GM06990 (cell line): ENCODE measurements at regions not wholly inside any gene's neighbourhood (a gene's known extent, or its start where the extent isn't known, plus 50 kb on each side); places are given as distances from the start of the nearest gene placed in this dataset.

Experiments
- DNase-seq: peaks from one replicate; pipeline ENCODE4 v3.0.0-alpha.2; 2011; ENCODE audit not compliant: insufficient read length; ENCODE audit errors: extremely low read depth
- H3K27me3 ChIP-seq: replicated peaks from 2 replicates; pipeline ENCODE4 v1.6.0; 2011; ENCODE audit warnings: low read length; ENCODE audit not compliant: control insufficient read depth, insufficient read depth
- H3K36me3 ChIP-seq: 2 replicates; pipeline ENCODE4 v1.5.1; 2011; ENCODE audit warnings: low read length; ENCODE audit not compliant: control insufficient read depth, insufficient read depth
- H3K4me3 ChIP-seq: replicated peaks from 2 replicates; pipeline ENCODE4 v1.5.1; 2011; ENCODE audit warnings: low read depth, mild to moderate bottlenecking, control low read depth, low read length
- TF ChIP-seq, protein P1 (sequence below): IDR thresholded peaks from 2 replicates; pipeline ENCODE4 v1.5.1; 2011; ENCODE audit warnings: low read length, control low read depth, mild to moderate bottlenecking, inconsistent platforms; ENCODE audit not compliant: insufficient read depth, poor library complexity, severe bottlenecking

DNA sequence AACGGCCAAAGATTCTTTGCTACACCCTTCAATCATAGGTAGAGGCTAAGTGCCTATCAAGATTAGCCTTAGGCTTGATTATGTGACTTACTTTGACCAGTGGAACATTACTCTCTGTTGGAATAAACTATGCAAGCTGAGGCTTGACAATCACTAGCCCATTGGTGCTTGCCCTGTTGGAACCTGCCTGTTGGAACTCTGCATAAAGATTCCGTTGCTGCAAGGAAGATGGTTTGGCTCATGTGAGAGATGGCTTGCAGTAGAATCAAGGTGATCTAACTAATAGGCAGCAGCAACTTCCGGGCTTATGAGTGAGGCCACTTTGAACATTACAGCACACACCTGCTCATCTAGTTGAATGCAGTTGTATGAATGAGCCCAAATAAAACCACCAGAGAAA is 227.7 kb upstream of the TSHZ2 start:
- H3K36me3 ChIP-seq = no peaks in the 10 kb centered on the region
- TF ChIP-seq, protein P1, sequence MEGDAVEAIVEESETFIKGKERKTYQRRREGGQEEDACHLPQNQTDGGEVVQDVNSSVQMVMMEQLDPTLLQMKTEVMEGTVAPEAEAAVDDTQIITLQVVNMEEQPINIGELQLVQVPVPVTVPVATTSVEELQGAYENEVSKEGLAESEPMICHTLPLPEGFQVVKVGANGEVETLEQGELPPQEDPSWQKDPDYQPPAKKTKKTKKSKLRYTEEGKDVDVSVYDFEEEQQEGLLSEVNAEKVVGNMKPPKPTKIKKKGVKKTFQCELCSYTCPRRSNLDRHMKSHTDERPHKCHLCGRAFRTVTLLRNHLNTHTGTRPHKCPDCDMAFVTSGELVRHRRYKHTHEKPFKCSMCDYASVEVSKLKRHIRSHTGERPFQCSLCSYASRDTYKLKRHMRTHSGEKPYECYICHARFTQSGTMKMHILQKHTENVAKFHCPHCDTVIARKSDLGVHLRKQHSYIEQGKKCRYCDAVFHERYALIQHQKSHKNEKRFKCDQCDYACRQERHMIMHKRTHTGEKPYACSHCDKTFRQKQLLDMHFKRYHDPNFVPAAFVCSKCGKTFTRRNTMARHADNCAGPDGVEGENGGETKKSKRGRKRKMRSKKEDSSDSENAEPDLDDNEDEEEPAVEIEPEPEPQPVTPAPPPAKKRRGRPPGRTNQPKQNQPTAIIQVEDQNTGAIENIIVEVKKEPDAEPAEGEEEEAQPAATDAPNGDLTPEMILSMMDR = no peak
- DNase-seq = no peak

GRCh38 chr20:52738081-52738480 is 234.1 kb upstream of the TSHZ2 start:
- no peak for DNase-seq
- TF ChIP-seq, protein P1 = no peak
- Histone ChIP-seq H3K27me3 (no peaks in the 10 kb centered on the region; the same call in 1 of the 2 replicates), H3K36me3 (no peaks in the 10 kb centered on the region), H3K4me3 (no peak overlapping the region)

More for the DNA sequence above, 227.7 kb upstream of the TSHZ2 start:
- no peak overlapping the region for H3K4me3 ChIP-seq
- H3K27me3 ChIP-seq = no peaks in the 10 kb centered on the region

- no peaks in the 10 kb centered on the region for H3K36me3 ChIP-seq
- H3K4me3 ChIP-seq = no peak overlapping the region
- TF ChIP-seq, protein P1 = no peak
- no peak for DNase-seq
- H3K27me3 ChIP-seq = no peaks in the 10 kb centered on the region; the same call in 1 of the 2 replicates
Measured at GRCh38 chr20:52736507-52736906, 235.7 kb upstream of the TSHZ2 start.

DNA sequence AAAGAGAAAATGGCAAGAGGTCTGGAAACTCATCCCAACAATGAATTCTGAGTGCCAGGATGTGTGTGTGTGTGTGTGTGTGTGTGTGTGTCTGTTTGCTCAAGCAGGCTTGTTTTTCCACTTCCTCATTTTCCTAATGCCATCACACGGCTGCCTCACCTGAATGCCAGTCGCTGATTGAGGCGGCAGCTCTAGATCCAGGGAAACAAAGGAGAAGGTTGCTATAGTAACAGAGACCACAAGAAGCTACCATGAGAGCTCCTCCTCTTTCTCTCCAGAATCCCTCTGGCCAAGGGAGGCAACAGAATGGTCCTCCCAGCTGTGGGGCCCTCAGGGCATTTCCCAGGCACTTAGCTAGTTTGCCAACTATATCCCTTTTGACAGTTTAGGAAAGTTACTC is 241.1 kb upstream of the TSHZ2 start:
- DNase-seq = no peak
- TF ChIP-seq, protein P1 = no peak

GRCh38 chr20:52727740-52728456 is 244.3 kb upstream of the TSHZ2 start:
- TF ChIP-seq, protein P1 = no peak
- H3K36me3 ChIP-seq = no peaks in the 10 kb centered on the region
- no peaks in the 10 kb centered on the region; the same call in 1 of the 2 replicates for H3K27me3 ChIP-seq
- H3K4me3 ChIP-seq = no peak overlapping the region
- DNase-seq = no peak

More for the DNA sequence above, 241.1 kb upstream of the TSHZ2 start:
- H3K27me3 ChIP-seq = no peaks in the 10 kb centered on the region
- no peak overlapping the region for H3K4me3 ChIP-seq
- H3K36me3 ChIP-seq = no peaks in the 10 kb centered on the region

DNA sequence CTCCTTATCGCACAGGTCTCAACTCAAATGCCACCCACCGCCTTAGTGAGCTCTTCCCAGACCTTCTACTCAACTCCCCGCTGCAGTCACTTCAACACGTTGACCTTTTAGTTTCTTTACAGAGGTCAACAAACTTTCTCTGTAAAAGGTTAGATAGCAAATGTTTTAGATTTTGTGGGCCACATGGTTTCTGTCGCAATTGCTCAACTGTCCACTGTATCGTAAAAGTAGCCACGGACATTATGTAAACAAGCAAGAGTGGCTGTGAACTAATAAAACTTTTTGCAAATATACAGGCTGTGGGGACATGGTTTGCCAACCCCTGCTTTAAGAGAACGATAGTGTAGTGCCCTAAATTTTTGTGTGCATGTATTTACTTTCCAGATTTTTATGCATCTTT is 247.6 kb upstream of the TSHZ2 start:
- no peak for DNase-seq
- TF ChIP-seq, protein P1 = no peak

More for the DNA sequence above, 247.6 kb upstream of the TSHZ2 start:
- H3K36me3 ChIP-seq = no peaks in the 10 kb centered on the region
- H3K27me3 ChIP-seq = no peaks in the 10 kb centered on the region; the same call in 1 of the 2 replicates
- H3K4me3 ChIP-seq = no peak overlapping the region
